ENCODE measurements at regions not wholly inside any gene's neighbourhood (a gene's known extent, or its start where the extent isn't known, plus 50 kb on each side); places are given as distances from the start of the nearest gene placed in this dataset.

DNA sequence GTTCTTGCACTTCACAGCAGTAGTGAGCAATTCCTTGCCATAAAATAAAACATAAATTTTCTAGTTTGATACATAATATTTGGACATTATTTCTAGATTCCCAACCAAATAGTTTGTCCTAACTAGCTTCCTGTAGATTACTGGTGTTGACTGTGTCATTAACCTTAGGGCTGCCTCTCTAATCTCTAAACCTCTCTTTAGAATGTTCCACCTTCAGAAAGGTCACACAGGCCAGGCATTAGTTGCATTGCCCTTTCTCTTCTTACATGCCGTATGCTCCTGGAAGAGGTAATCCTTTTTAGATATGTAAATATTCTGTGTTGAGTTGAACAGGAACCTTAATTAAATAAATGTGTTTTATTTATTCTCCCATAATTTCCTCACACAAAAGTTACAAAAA, 904.9 kb upstream of the CNTN5 start:
- CTCF ChIA-PET: no interaction called here
- TF ChIP-seq, protein P1, sequence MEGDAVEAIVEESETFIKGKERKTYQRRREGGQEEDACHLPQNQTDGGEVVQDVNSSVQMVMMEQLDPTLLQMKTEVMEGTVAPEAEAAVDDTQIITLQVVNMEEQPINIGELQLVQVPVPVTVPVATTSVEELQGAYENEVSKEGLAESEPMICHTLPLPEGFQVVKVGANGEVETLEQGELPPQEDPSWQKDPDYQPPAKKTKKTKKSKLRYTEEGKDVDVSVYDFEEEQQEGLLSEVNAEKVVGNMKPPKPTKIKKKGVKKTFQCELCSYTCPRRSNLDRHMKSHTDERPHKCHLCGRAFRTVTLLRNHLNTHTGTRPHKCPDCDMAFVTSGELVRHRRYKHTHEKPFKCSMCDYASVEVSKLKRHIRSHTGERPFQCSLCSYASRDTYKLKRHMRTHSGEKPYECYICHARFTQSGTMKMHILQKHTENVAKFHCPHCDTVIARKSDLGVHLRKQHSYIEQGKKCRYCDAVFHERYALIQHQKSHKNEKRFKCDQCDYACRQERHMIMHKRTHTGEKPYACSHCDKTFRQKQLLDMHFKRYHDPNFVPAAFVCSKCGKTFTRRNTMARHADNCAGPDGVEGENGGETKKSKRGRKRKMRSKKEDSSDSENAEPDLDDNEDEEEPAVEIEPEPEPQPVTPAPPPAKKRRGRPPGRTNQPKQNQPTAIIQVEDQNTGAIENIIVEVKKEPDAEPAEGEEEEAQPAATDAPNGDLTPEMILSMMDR (IDR thresholded peaks at IDR 0.05; ENCODE audit: insufficient read depth, low read length, missing control alignments): no peak
- no peak for DNase-seq (ENCODE audit: low read depth, low spot score)
- POLR2A ChIA-PET: no interaction called here
- no peak overlapping the region for H3K4me3 ChIP-seq (ENCODE audit: low read depth, low read length)

DNA sequence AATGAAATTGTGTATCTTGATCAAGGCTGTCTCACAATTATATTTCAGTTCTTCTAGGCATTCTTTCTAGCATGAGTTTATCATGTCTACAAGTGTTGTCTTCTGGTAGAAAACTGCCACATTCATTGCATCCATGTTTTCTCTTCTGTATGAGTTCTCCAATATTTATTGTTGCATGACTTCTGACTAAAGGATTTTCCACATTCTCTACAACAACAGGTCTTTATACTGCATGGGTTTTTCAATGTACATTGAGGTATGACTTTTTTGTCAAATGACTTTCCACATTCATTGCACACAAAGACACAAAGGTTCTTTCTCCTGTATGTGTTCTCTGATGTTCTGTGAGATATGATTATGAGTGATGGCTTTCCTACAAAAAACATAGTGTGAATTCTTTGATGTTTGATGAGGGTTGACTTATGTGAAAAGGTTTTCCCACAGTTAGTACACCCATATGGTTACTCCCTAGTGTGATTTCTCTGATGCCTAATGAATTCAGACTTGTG, 890.6 kb upstream of the CNTN5 start:
- TF ChIP-seq, protein P1 (IDR thresholded peaks at IDR 0.05; ENCODE audit: insufficient read depth, low read length, missing control alignments): no peak
- POLR2A ChIA-PET: no interaction called here
- H3K4me3 ChIP-seq (ENCODE audit: low read depth, low read length): no peak overlapping the region
- no peak for DNase-seq (ENCODE audit: low read depth, low spot score)
- CTCF ChIA-PET: no interaction called here

DNA sequence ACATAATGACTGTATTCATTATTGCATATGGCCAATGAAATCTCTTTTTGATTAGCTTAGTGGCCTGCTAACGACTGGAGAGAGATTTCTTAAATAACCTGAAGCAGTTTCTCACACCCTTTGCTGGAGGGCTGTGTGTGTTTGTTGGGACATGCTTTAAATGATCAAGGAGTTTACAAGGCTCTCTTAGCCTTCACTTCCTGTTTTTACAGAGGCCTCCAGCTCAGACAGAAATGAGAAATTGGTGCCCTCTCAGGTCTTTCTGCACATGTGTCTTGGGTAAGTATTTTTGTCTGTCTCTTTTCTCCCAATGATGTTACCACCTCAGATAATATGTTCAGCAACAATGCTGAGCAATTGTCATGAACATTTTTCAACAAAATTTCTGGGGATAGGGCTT, 884.4 kb upstream of the CNTN5 start:
- ChIA-PET CTCF (no interaction called here), POLR2A (no interaction called here)
- no peak overlapping the region for H3K4me3 ChIP-seq (ENCODE audit: low read depth, low read length)
- TF ChIP-seq, protein P1 (IDR thresholded peaks at IDR 0.05; ENCODE audit: insufficient read depth, low read length, missing control alignments): no peak
- no peak for DNase-seq (ENCODE audit: low read depth, low spot score)

DNA sequence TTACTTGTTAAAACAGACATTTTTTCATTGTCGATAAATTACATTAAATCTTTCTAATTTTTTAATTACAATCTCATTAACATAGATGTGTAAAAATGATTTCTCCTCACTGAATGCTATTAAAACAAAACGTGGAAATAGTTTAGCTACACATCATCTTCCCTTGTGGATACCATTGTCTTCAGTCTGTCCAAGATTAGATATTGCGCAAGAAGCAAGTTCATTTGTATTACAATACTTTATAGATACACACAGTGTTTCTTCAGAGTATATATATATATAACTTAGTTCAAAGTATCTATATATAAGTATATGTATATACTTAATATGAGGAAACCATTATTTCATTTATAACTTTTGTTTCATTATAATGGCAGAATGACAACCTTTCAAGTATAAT, 883.3 kb upstream of the CNTN5 start:
- no peak for DNase-seq (ENCODE audit: low read depth, low spot score)
- no peak overlapping the region for H3K4me3 ChIP-seq (ENCODE audit: low read depth, low read length)
- TF ChIP-seq, protein P1 (IDR thresholded peaks at IDR 0.05; ENCODE audit: insufficient read depth, low read length, missing control alignments): no peak
- ChIA-PET POLR2A (no interaction called here), CTCF (no interaction called here)

DNA sequence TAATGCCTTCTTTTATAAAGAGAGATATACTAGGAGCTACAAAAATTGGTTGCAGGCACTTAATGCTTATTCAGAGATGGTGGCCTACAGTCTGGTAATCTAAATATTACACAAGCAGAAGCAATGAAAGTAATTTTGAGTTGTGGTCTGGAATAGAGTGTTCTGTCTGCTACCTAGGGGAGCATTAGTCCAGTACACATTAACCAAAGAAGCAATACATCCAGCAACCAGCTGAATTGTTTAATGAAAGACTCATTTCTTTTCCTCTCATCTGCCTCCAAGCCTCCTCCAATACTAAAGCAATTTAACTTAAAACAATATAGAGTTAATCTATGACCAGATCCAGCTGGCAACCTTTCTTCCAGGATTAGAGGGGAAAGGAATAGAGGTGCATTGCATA, 877.1 kb upstream of the CNTN5 start:
- CTCF ChIA-PET: no interaction called here

DNA sequence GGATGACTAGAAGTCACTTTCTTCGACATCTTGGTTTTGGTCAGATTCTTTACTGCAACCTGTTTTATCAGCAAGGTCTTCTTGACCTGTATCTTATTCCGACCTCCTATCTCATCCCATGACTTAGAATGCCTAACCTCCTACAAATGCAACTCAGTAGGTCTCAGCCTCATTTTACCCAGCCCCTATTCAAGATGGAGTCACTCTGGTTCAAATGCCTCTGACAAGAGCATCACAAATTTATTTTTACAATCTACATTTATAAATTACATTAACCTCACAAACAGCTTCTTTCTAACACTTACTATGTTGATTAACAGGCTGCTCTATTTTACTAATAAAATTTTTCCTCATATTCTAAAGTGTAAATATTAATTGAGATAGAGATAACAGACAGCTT, 867.0 kb upstream of the CNTN5 start:
- ChIA-PET POLR2A (no interaction called here), CTCF (no interaction called here)
- TF ChIP-seq, protein P1 (IDR thresholded peaks at IDR 0.05; ENCODE audit: insufficient read depth, low read length, missing control alignments): no peak

More for the DNA sequence above, 877.1 kb upstream of the CNTN5 start:
- TF ChIP-seq, protein P1 (IDR thresholded peaks at IDR 0.05; ENCODE audit: insufficient read depth, low read length, missing control alignments): no peak
- DNase-seq (ENCODE audit: low read depth, low spot score): no peak
- POLR2A ChIA-PET: no interaction called here
- H3K4me3 ChIP-seq (ENCODE audit: low read depth, low read length): no peak overlapping the region

More for the DNA sequence above, 867.0 kb upstream of the CNTN5 start:
- no peak overlapping the region for H3K4me3 ChIP-seq (ENCODE audit: low read depth, low read length)
- no peak for DNase-seq (ENCODE audit: low read depth, low spot score)
